HCT116 (cell line): ENCODE measurements at regions not wholly inside any gene's neighbourhood (a gene's known extent, or its start where the extent isn't known, plus 50 kb on each side); places are given as distances from the start of the nearest gene placed in this dataset.

Experiments
- ATAC-seq: fragments of 200-7000 bp; cut with Tn5 transposase; 2 replicates; pipeline ENCODE4 v1.9.1; 2020; ENCODE audit warnings: mild to moderate bottlenecking, moderate library complexity
- BruUV-seq: library from RNA; stranded (reverse); fragments of 400-500 nt; replicated peaks from 2 replicates; lab custom pipeline; 2021; lab: Mats Ljungman, UMichigan
- CTCF ChIA-PET: fragments of 300-600 bp; sonication (Branson Sonifier 250); formaldehyde crosslinking; loops from one replicate; lab custom pipeline; 2021; ENCODE audit warnings: antibody characterized with exemption; lab: Charles Lee
- POLR2A ChIA-PET: fragments of 300-600, 350-600 bp; sonication (Branson Sonifier 250); formaldehyde crosslinking; loops from one replicate; lab custom pipeline; 2021; ENCODE audit warnings: antibody characterized with exemption; lab: Charles Lee
- RAD21 ChIA-PET, 2 experiments: fragments of 300-600 bp; sonication (Branson Sonifier 250); formaldehyde crosslinking; loops; one replicate each; lab custom pipeline; 2023; ENCODE audit warnings: low total read pairs in 2 of 2; ENCODE audit not compliant: uncharacterized antibody in 2 of 2, unreplicated experiment in 2 of 2, low non-redundant PET in 1 of 2; lab: Charles Lee
- DNase-seq: peaks from one replicate; pipeline ENCODE4 v3.0.0-alpha.2; 2010; ENCODE audit warnings: low read depth, low spot score
- H2AFZ ChIP-seq: fragments of 200-600 bp; shearing (Covaris generic), sonication (generic); 2 replicates; pipeline ENCODE4 v1.6.1; 2017; ENCODE audit warnings: low read depth, mixed run types, mixed read lengths, antibody characterized with exemption, low read length; ENCODE audit not compliant: poor library complexity, severe bottlenecking
- H3K27ac ChIP-seq: 2 replicates; pipeline ENCODE4 v1.5.1; 2012; ENCODE audit warnings: low read depth, low read length
- H3K27me3 ChIP-seq: fragments of 200-600 bp; sonication (generic); 2 replicates; pipeline ENCODE4 v1.6.1; 2016; ENCODE audit warnings: mixed run types, low read length, mixed read lengths; ENCODE audit not compliant: insufficient read depth
- H3K36me3 ChIP-seq, 2 experiments: fragments of 200-500 bp in 1 of 2; fragments of 200-600 bp in 1 of 2; sonication (Bioruptor generic) in 1 of 2; sonication (generic) in 1 of 2; 2 replicates each; pipeline versions ENCODE4 v1.5.1 to v1.6.1; 2014 to 2016; ENCODE audit warnings: low read length in 2 of 2, inconsistent platforms in 1 of 2, mixed read lengths in 1 of 2, mixed run types in 1 of 2; ENCODE audit not compliant: insufficient read depth in 2 of 2, control insufficient read depth in 1 of 2
- H3K4me1 ChIP-seq, 2 experiments: fragments of 200-600 bp in 1 of 2; sonication (generic) in 1 of 2; 2 replicates each; pipeline versions ENCODE4 v1.5.1 to v1.6.1; 2012 to 2017; ENCODE audit warnings: low read length in 2 of 2, inconsistent platforms in 1 of 2, mild to moderate bottlenecking in 1 of 2, mixed read lengths in 1 of 2, mixed run types in 1 of 2, moderate library complexity in 1 of 2; ENCODE audit not compliant: insufficient read depth in 2 of 2, control insufficient read depth in 1 of 2
- H3K4me2 ChIP-seq: fragments of 200-600 bp; sonication (generic); 2 replicates; pipeline ENCODE4 v1.6.1; 2017; ENCODE audit warnings: mixed run types, low read length, mixed read lengths
- H3K4me3 ChIP-seq, 2 experiments: fragments of 200-600 bp in 1 of 2; sonication (generic) in 1 of 2; replicated peaks in 1 of 2; 2 replicates each; pipeline ENCODE4 v1.5.1; 2011 to 2016; ENCODE audit warnings: low read length in 2 of 2, control low read depth in 1 of 2, low read depth in 1 of 2, mild to moderate bottlenecking in 1 of 2, mixed read lengths in 1 of 2, mixed run types in 1 of 2
- H3K79me2 ChIP-seq: fragments of 200-600 bp; sonication (generic); 2 replicates; pipeline ENCODE4 v1.6.1; 2017; ENCODE audit warnings: mild to moderate bottlenecking, mixed run types, low read length, moderate library complexity, mixed read lengths; ENCODE audit not compliant: insufficient read depth
- H3K9ac ChIP-seq: fragments of 200-600 bp; sonication (generic); 2 replicates; pipeline ENCODE4 v1.6.1; 2016; ENCODE audit warnings: low read length, mixed read lengths
- H3K9me2 ChIP-seq: fragments of 200-600 bp; sonication (generic), shearing (Covaris generic); 2 replicates; pipeline ENCODE4 v1.6.1; 2017; ENCODE audit warnings: mixed run types, mild to moderate bottlenecking, moderate library complexity; ENCODE audit not compliant: insufficient read depth
- H3K9me3 ChIP-seq, 2 experiments: fragments of 200-500 bp in 1 of 2; fragments of 200-600 bp in 1 of 2; sonication (Bioruptor generic) in 1 of 2; sonication (generic) in 1 of 2; 2 replicates each; pipeline ENCODE4 v1.6.1; 2014 to 2017; ENCODE audit warnings: low read length in 2 of 2, mixed read lengths in 2 of 2, inconsistent platforms in 1 of 2, low read depth in 1 of 2, mild to moderate bottlenecking in 1 of 2, mixed run types in 1 of 2, moderate library complexity in 1 of 2; ENCODE audit not compliant: control insufficient read depth in 1 of 2, insufficient read depth in 1 of 2
- H4K20me1 ChIP-seq: fragments of 200-600 bp; sonication (generic), shearing (Covaris generic); 2 replicates; pipeline ENCODE4 v1.6.1; 2017; ENCODE audit warnings: mixed run types, mild to moderate bottlenecking, moderate library complexity; ENCODE audit not compliant: insufficient read depth
- CBX3 ChIP-seq: IDR thresholded peaks from 2 replicates; pipeline ENCODE4 v1.6.1; 2012; ENCODE audit warnings: low read depth
- FOSL1 ChIP-seq: IDR thresholded peaks from 2 replicates; pipeline ENCODE4 v1.6.1; 2012; ENCODE audit warnings: low read depth
- POLR2A ChIP-seq: IDR thresholded peaks from 2 replicates; pipeline ENCODE4 v1.7.0; 2011; ENCODE audit warnings: borderline replicate concordance; ENCODE audit not compliant: insufficient read depth, insufficient read length; ENCODE audit errors: extremely low read depth
- RAD21 ChIP-seq: IDR thresholded peaks from 2 replicates; pipeline ENCODE4 v1.6.1; 2012; ENCODE audit warnings: low read depth, mild to moderate bottlenecking
- SIN3A ChIP-seq: IDR thresholded peaks from 2 replicates; pipeline ENCODE4 v1.6.1; 2012; ENCODE audit warnings: low read depth
- SP1 ChIP-seq: IDR thresholded peaks from 2 replicates; pipeline ENCODE4 v1.6.1; 2012; ENCODE audit warnings: low read depth
- SRF ChIP-seq: IDR thresholded peaks from 2 replicates; pipeline ENCODE4 v1.6.1; 2012; ENCODE audit warnings: low read depth
- ZFX ChIP-seq: fragments of 450-650 bp; IDR thresholded peaks from 2 replicates; pipeline ENCODE4 v1.6.1; 2017
- ZNF274 ChIP-seq: fragments of 200-500 bp; sonication (Bioruptor generic); IDR thresholded peaks from 2 replicates; pipeline ENCODE4 v1.6.1; 2014; ENCODE audit warnings: mild to moderate bottlenecking, low read depth, low read length, inconsistent platforms
- intact Hi-C: fragments of 100-400 bp; cut with micrococcal nuclease; formaldehyde crosslinking; loops from 2 replicates; pipeline ENCODE4 v1.10.0; 2022
- TF ChIP-seq, protein P1 (sequence below): IDR thresholded peaks from 2 replicates; pipeline ENCODE4 v1.6.1; 2011; ENCODE audit warnings: mild to moderate bottlenecking, low read length, moderate library complexity; ENCODE audit not compliant: insufficient replicate concordance; ENCODE audit errors: extremely low read depth
- TF ChIP-seq, protein P2 (sequence below), 3 experiments: fragments of 200-600 bp in 1 of 3; sonication (generic) in 1 of 3; IDR thresholded peaks in 2 of 3; conservative IDR thresholded peaks in 1 of 3; 2 replicates each; pipeline ENCODE4 v1.5.1; 2012 to 2017; ENCODE audit warnings: low read depth in 2 of 3, low read length in 2 of 3, antibody characterized with exemption in 1 of 3, borderline replicate concordance in 1 of 3, control low read depth in 1 of 3, mild to moderate bottlenecking in 1 of 3, mixed read lengths in 1 of 3, mixed run types in 1 of 3, moderate library complexity in 1 of 3; ENCODE audit not compliant: insufficient read depth in 1 of 3
- TF ChIP-seq, protein P3 (sequence below): IDR thresholded peaks from 2 replicates; pipeline ENCODE4 v1.6.1; 2012; ENCODE audit warnings: low read depth
- TF ChIP-seq, protein P4 (sequence below): IDR thresholded peaks from 2 replicates; pipeline ENCODE4 v1.6.1; 2012

DNA sequence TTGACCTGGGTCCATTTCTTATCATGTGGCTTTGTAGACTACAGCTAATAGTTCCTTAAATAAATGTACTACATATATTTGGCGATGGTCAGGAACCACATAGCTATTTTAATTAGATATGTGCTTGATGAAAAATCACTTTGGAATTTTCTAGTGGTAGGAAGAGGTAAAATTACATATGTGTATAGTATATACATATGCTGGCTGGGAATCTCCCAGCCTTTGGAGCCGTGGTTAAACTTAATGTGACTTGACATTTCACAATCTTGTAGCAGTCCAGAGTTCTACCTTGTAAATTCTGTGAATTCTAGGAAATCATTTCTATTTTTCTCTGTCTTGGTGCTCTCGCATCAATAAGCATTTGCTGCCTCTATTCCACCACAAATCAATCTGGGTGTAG lies 565.0 kb downstream of the DMRTA1 start (continued):
- TF ChIP-seq, protein P1, sequence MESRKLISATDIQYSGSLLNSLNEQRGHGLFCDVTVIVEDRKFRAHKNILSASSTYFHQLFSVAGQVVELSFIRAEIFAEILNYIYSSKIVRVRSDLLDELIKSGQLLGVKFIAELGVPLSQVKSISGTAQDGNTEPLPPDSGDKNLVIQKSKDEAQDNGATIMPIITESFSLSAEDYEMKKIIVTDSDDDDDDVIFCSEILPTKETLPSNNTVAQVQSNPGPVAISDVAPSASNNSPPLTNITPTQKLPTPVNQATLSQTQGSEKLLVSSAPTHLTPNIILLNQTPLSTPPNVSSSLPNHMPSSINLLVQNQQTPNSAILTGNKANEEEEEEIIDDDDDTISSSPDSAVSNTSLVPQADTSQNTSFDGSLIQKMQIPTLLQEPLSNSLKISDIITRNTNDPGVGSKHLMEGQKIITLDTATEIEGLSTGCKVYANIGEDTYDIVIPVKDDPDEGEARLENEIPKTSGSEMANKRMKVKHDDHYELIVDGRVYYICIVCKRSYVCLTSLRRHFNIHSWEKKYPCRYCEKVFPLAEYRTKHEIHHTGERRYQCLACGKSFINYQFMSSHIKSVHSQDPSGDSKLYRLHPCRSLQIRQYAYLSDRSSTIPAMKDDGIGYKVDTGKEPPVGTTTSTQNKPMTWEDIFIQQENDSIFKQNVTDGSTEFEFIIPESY, result no peak
- TF ChIP-seq SRF (no peak), SP1 (no peak)
- TF ChIP-seq, protein P2, sequence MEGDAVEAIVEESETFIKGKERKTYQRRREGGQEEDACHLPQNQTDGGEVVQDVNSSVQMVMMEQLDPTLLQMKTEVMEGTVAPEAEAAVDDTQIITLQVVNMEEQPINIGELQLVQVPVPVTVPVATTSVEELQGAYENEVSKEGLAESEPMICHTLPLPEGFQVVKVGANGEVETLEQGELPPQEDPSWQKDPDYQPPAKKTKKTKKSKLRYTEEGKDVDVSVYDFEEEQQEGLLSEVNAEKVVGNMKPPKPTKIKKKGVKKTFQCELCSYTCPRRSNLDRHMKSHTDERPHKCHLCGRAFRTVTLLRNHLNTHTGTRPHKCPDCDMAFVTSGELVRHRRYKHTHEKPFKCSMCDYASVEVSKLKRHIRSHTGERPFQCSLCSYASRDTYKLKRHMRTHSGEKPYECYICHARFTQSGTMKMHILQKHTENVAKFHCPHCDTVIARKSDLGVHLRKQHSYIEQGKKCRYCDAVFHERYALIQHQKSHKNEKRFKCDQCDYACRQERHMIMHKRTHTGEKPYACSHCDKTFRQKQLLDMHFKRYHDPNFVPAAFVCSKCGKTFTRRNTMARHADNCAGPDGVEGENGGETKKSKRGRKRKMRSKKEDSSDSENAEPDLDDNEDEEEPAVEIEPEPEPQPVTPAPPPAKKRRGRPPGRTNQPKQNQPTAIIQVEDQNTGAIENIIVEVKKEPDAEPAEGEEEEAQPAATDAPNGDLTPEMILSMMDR (IDR thresholded peaks at IDR 0.05 in 2 of 3, conservative IDR thresholded peaks at IDR 0.05 in 1 of 3; ENCODE audit: borderline replicate concordance in 1 of 3, insufficient read depth in 1 of 3, low read depth in 2 of 3, low read length in 2 of 3), result no peak

DNA sequence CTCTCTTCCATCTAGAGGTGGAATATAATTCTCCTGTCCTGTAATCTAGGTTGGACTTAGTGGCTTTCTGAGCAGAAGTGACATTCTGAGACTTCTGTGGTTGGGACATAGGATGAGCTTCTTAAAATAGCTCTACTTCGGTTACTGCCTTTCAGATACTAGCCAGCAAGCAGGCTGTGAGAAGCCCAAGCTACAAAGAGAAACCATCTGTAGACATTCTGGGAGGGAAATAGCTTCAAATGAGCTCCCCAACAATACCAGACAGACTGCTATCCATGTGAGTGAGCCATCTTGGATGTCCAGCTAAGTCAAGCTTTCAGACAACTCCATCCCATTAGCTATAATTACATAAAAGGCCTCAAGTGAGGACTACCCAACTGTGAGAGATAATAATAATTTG lies 568.9 kb downstream of the DMRTA1 start:
- no peak for ATAC-seq

More for the DNA sequence above, 568.9 kb downstream of the DMRTA1 start:
- ChIA-PET CTCF (no interaction called here), RAD21 (no interaction called here)
- H4K20me1 ChIP-seq, result no peaks in the 10 kb centered on the region; the same call in 1 of the 2 replicates
- no peak overlapping the region for H2AFZ ChIP-seq
- H3K9me3 ChIP-seq, result peaks cover 0 to 11% of the 10 kb centered on the region in 2 experiments; a peak in 1 of 4 replicates
- BruUV-seq, result no TSS peak
- intact Hi-C loops, result no loop called here
- TF ChIP-seq FOSL1, result no peak
- TF ChIP-seq, protein P2 (IDR thresholded peaks at IDR 0.05 in 2 of 3, conservative IDR thresholded peaks at IDR 0.05 in 1 of 3; ENCODE audit: borderline replicate concordance in 1 of 3, insufficient read depth in 1 of 3, low read depth in 2 of 3, low read length in 2 of 3), result no peak
- TF ChIP-seq, protein P3, sequence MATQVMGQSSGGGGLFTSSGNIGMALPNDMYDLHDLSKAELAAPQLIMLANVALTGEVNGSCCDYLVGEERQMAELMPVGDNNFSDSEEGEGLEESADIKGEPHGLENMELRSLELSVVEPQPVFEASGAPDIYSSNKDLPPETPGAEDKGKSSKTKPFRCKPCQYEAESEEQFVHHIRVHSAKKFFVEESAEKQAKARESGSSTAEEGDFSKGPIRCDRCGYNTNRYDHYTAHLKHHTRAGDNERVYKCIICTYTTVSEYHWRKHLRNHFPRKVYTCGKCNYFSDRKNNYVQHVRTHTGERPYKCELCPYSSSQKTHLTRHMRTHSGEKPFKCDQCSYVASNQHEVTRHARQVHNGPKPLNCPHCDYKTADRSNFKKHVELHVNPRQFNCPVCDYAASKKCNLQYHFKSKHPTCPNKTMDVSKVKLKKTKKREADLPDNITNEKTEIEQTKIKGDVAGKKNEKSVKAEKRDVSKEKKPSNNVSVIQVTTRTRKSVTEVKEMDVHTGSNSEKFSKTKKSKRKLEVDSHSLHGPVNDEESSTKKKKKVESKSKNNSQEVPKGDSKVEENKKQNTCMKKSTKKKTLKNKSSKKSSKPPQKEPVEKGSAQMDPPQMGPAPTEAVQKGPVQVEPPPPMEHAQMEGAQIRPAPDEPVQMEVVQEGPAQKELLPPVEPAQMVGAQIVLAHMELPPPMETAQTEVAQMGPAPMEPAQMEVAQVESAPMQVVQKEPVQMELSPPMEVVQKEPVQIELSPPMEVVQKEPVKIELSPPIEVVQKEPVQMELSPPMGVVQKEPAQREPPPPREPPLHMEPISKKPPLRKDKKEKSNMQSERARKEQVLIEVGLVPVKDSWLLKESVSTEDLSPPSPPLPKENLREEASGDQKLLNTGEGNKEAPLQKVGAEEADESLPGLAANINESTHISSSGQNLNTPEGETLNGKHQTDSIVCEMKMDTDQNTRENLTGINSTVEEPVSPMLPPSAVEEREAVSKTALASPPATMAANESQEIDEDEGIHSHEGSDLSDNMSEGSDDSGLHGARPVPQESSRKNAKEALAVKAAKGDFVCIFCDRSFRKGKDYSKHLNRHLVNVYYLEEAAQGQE, result no peak
- TF ChIP-seq SRF, result no peak
- TF ChIP-seq ZFX, result no peak
- no peak for TF ChIP-seq CBX3
- no peak for TF ChIP-seq POLR2A
- TF ChIP-seq, protein P4, sequence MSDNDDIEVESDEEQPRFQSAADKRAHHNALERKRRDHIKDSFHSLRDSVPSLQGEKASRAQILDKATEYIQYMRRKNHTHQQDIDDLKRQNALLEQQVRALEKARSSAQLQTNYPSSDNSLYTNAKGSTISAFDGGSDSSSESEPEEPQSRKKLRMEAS, result no peak
- TF ChIP-seq SIN3A, result no peak
- TF ChIP-seq RAD21, result no peak
- no peak for TF ChIP-seq ZNF274
- TF ChIP-seq, all 23 proteins: peak for 0
- Histone ChIP-seq H3K27ac (no peak overlapping the region), H3K4me2 (no peak overlapping the region), H3K27me3 (no peaks in the 10 kb centered on the region), H3K9me2 (no peaks in the 10 kb centered on the region), H3K4me3 (no peak overlapping the region), H3K79me2 (no peaks in the 10 kb centered on the region), H3K9ac (no peak overlapping the region), H3K4me1 (no peaks in the 10 kb centered on the region), H3K36me3 (no peaks in the 10 kb centered on the region)
- POLR2A ChIA-PET, result no interaction called here
- no peak for DNase-seq
